SH-SY5Y (cell line): ENCODE measurements at regions not wholly inside any gene's neighbourhood (a gene's known extent, or its start where the extent isn't known, plus 50 kb on each side); places are given as distances from the start of the nearest gene placed in this dataset.

Experiments used
- GATA2 ChIP-seq: IDR thresholded peaks from 2 replicates; pipeline ENCODE4 v1.6.1; 2011; ENCODE audit warnings: mild to moderate bottlenecking, low read depth, low read length
- GATA3 ChIP-seq: IDR thresholded peaks from 2 replicates; pipeline ENCODE4 v1.6.1; 2011; ENCODE audit warnings: low read depth, mild to moderate bottlenecking, low read length, moderate library complexity

GRCh38 chr2:122704109-122704563, 948.7 kb downstream of the TSN start:
- TF ChIP-seq GATA3 (no peak), GATA2 (no peak)
